ENCODE measurements at regions not wholly inside any gene's neighbourhood (a gene's known extent, or its start where the extent isn't known, plus 50 kb on each side); places are given as distances from the start of the nearest gene placed in this dataset.
"Not testable (repeated sequence)": the region's sequence is repeated elsewhere in the genome, so short reads cannot be mapped to it uniquely, and the experiment has no call there.

- DNase-seq: not testable (repeated sequence)
Measured at GRCh38 chr2:234553223-234553622, 56.3 kb upstream of the ARL4C start.

- peak; percentile 77 for DNase-seq
Measured at GRCh38 chr2:234550511-234551107, 53.7 kb upstream of the ARL4C start.

- DNase-seq: no peak
Measured at GRCh38 chr2:234550056-234550455, 53.2 kb upstream of the ARL4C start.

- no peak for DNase-seq
Measured at GRCh38 chr2:234548695-234549420, 52.0 kb upstream of the ARL4C start.

GRCh38 chr2:234546770-234547169 is 49.9 kb upstream of the ARL4C start:
- DNase-seq: no peak

All from activated effector memory CD4-positive, alpha-beta T cell treated with anti-CD3 and anti-CD28 coated beads, Interleukin-2, amount 50 U/mL, for 16 hours (primary cell).